GM12891 (cell line): ENCODE measurements at regions not wholly inside any gene's neighbourhood (a gene's known extent, or its start where the extent isn't known, plus 50 kb on each side); places are given as distances from the start of the nearest gene placed in this dataset.

ENCODE experiments used
- PAX5 ChIP-seq: IDR thresholded peaks from 2 replicates; pipeline ENCODE4 v1.6.1; 2011; ENCODE audit warnings: low read length, moderate library complexity, mild to moderate bottlenecking; ENCODE audit not compliant: insufficient read depth, severe bottlenecking
- POLR2A ChIP-seq: IDR thresholded peaks from 2 replicates; pipeline ENCODE4 v1.6.1; 2011; ENCODE audit warnings: low read depth, low read length, control low read depth
- POLR2AphosphoS5 ChIP-seq: IDR thresholded peaks from 2 replicates; pipeline ENCODE4 v1.6.1; 2011; ENCODE audit warnings: low read depth, low read length, control low read depth
- POU2F2 ChIP-seq: IDR thresholded peaks from 2 replicates; pipeline ENCODE4 v1.6.1; 2011; ENCODE audit warnings: low read depth, mild to moderate bottlenecking, control low read depth, low read length, moderate library complexity

- no peak for TF ChIP-seq POLR2AphosphoS5
- TF ChIP-seq POLR2A = no peak
- no peak for TF ChIP-seq POU2F2
- no peak for TF ChIP-seq PAX5
These were observed 73.3 kb upstream of the LHX1 start for GRCh38 chr17:36863676-36864612.
